HuH-7 (cell line): ENCODE measurements at regions not wholly inside any gene's neighbourhood (a gene's known extent, or its start where the extent isn't known, plus 50 kb on each side); places are given as distances from the start of the nearest gene placed in this dataset.
A peak's percentile ranks its signal among the peaks of the same experiment; 100 is the strongest.
"Not testable (repeated sequence)": the region's sequence is repeated elsewhere in the genome, so short reads cannot be mapped to it uniquely, and the experiment has no call there.

Source experiments
- DNase-seq: peaks from one replicate; pipeline ENCODE4 v3.0.0; 2011; ENCODE audit warnings: low spot score

DNA sequence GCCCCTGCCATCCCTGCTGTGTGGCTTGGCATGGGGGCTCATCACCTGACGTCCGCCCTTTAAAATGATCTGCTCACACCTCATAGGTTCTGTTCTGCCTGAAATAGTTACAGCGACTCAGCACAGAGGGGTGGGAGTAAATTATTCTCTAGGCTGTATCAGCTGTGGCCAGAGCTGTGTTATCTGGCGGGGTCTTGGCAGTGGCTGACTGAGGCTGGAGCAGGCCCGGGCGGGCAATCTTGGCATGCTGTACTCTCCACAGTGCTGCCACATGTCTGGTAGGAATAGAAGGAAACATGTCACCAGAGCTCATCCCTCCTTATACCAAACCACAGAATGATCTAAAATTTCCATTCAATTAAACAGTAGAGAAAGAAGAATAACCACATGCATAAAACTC, 499.9 kb upstream of the LMCD1 start:
- DNase-seq, result no peak

DNA sequence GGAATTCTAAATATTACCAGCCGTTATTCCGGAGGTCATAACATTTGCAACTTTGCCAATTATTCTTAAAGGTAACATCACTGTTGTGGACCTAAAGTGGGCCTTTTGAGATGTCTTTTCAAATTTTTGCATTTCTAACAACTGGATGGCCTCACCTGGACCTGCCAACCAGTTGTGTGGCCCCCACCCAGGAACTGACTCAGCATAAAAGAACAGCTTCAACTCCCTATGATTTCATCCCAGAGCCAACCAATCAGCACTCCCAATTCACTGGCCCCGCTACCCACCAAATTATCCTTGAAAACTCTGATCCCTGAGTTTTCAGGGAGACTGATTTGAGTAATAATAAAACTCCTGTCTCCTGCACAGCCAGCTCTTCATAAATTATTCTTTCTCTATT, 489.7 kb upstream of the LMCD1 start:
- no peak for DNase-seq

DNA sequence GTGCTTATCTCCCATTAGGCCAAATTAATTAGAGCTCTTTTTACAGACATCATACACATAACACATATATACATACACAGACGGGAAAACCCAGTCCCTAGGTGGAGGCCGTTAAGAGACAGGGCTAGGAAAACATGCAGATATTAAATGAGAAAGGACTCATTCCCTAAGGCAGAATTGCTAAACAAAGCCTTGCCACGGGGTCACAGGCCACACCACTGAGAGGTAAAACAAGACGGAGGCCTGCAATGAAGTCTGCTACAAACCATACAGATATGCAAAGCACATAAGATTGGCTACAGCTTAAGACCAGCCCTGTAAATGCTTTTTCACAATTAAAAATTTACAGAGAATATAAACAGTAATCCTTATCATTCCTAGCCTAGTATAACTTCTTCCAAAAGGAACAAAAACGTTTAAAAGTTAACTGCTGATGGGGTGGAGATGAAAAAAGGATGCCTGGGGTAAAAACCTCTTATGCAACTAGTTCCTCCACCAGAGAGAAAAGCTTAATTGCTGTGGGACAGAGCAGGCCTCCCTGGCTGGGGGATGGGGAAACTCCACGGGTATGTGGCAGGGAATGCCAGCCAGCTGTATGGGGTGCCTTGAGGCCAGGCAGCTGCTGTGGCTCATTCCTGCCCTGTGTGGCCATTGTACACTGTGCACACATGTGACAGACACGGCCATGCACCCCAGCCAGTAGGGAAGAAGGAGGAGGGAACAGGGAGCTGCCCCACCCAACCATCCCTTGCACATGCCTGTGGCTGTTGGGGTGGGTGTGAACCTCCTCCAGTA, 481.4 kb upstream of the LMCD1 start:
- no peak for DNase-seq

DNA sequence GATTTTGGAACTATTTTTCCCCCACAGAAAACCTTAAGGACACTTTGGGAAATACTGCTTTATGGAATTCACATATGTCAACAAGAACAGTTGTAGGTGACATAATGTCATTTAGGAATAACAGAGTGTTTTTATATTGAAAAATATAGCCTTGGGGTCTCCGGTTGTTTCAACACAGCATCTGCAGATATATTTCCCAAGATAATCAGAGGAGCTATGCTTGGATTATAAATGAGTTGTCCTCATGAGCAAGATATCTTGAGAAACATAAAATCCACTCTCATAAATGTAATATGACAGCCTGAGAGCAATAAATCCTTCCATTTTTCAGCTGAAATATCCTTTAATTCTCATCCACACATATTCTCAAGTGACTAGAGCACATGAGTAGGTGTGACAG, 473.7 kb upstream of the LMCD1 start:
- no peak for DNase-seq

DNA sequence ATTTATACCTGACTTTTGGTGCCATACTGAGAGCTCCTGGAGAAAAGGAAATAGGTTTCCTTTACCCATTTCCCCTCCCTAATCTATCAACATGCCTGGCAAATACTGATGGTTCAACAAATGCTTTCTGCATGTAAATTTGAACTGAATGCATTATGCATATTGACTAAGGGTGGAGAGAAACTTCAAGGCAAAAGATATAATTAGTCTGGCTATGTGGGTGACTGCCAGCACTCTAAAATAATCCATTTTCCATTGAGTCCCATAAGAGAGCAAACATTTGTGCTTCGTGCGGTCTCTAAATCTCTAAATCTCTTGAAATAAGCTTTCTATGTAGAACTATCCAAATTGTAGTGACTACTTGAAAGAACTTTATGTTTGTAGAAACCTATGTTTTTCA, 451.3 kb upstream of the LMCD1 start:
- DNase-seq, result no peak

DNA sequence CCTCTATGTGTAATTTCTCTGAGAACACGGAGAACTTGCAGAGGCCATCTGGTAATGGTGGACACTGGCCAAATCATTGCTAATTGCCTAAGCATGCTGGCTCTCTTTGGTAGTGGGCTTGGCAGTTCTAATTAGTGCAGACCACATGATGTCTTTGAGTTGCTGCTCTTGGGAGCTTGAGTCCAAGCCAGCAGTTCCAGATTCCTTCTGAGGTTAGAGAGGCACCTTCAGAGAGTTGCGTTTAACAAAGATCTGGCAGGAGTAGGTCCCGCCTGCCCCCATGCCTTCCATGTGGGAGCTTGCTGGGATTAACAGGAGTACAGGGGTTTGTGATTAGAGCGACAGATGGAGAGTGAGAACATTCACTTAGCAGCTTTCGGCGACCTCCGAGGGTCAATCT, 449.0 kb upstream of the LMCD1 start:
- no peak for DNase-seq

DNA sequence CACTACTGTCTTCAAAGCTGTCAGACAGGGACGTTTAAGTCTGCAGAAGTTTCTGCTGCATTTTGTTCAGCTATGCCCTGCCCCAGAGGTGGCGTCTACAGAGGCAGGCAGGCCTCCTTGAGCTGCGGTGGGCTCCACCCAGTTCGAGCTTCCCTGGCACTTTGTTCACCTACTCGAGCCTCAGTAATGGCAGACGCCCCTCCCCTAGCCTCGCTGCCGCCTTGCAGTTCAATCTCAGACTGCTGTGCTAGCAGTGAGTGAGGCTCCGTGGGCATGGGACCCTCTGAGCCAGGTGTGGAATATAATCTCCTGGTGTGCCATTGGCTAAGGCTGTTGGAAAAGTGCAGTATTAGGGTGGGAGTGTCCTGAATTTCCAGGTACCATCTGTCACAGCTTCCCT, 433.5 kb upstream of the LMCD1 start:
- not testable (repeated sequence) for DNase-seq

DNA sequence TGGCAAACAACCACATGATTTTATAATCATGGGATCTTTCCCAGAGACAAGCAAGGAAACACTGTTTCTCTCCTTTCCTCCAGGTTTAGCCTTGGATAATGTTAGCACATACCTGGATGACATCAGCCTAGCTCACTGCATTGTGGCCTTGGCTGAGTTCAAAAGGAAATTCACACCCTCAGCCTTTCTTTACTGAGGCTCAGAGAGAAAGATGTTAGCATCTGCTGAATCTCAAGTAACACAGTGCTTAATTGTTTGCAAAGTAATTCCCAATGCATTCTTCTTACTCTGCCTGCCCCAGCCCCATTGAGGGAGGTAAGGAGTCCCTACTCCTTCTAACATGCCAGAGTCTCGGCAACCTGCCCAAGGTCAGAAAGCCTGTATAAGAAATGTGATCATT, 432.2 kb upstream of the LMCD1 start:
- DNase-seq, result no peak

DNA sequence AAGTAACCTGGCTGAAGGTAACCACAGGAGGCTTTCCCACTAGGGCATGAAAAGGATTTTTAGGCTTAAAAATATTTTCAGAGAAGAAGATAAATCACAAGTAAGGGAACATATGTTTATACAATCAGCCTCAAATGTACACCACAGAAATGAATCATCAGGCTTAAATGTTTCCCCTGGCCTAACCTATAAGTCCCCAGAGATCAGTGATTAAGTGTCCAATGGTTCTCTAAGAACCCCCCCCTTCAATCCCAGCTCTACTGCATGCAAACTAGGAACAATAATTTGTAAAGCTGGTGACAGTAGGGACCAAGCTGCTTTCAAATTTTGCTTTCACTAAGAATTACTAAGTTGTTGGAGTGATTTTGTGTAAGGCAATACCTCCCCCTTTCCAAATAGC, 431.6 kb upstream of the LMCD1 start:
- DNase-seq, result no peak

DNA sequence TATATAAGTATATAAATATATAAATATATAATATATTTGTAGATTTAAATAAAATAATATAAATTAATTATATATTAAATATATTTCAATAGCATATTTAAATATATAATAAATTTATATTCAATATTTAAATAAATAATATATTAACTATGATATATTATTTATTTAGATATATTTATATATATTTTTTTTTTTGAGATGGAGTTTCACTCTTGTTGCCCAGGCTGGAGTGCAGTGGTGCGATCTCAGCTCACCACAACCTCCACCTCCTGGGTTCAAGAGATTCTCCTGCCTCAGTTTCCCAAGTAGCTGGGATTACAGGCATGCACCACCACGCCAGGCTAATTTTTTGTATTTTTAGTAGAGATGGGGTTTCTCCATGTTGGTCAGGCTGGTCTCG, 426.9 kb upstream of the LMCD1 start:
- DNase-seq, result not testable (repeated sequence)

DNA sequence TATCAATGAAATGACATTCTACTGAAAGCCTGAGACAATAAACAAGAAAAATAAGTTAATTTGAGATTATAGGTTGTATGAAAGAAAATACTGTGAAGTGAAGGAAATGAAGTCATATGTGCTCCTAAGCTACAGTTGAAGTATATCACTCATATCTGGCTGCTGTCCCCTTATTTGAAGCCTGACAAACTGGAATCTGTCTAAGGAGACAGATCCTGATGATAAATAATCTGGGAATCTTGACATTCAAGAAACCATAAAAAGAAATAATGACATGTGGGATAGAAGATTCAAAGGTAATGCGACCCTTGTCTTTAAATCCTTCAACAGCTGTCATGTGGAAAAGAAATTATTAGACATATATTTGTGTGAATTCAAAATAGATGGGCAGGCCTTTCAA, 424.5 kb upstream of the LMCD1 start:
- no peak for DNase-seq

DNA sequence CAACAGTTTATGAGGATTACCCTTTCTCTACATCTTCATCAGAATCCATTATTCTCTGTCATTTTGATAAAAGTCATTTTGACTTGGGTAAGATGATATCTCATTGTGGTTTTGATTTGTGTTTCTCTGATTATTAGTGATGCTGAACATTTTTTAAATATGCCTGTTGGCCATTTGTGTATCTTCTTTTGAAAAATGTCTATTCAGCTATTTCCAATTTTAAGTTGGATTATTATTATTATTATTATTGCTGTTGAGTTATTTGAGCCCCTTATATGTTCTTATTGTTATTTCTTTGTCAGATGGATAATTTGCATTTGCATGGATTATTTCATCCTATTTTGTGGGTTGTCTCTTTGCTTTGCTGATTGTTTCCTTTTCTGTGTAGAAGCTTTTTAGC, 421.2 kb upstream of the LMCD1 start:
- no peak for DNase-seq

DNA sequence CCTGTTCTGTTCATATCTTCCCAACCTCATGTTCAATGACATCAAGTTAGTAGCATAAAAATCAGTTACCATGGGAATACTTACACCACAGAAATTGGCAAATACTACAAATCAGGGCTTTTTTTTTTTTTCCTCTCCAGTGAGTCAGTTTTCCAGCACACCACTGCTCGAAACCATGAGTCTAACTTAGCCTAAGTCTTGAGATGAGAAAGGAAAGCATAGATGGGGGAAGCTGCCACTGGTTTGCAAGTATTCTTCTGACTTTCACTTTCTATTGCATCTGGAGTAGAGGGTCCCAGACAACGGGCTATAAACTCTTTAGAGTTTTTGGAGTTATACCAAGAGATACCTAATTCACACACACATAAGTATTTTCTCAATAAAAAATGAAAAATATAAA, 416.1 kb upstream of the LMCD1 start:
- no peak for DNase-seq

DNA sequence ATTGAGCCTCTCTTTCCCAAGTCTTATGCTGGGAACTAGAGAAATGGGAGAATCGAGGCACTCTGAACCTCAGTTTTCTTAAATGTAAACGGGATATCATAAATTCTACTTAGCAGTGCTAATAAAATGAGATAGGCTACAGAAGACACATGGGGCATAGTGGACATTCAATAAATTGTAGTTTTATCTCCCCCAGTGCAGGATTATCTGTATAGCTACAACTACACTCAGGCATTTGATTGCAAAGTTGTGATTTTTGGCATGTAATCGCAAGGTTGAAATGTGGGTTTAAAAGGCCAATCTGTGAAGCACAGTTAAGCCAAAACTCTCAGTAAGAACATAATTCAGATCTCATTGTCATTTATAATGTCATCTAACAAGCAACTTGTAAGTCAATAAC, 413.7 kb upstream of the LMCD1 start:
- DNase-seq, result no peak

DNA sequence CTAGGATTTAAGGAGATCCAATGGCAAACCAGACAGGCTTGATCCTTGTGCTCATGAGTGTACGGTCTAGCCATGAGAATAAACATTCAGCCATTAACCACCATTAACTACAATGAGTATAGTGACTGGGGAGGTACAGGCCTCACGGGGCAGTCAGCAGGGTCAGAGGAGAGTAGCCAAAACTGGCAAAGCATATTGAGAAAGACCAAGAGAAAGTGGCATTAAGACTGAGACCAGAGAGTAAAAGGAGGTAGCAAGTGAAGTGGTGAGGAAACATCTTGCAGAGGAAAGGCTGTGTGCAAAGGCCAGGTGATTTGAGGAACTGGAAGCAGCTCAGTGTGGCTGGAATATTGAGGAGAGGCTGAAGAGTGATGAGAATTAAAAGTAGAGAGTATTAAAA, 407.2 kb upstream of the LMCD1 start:
- DNase-seq, result no peak

DNA sequence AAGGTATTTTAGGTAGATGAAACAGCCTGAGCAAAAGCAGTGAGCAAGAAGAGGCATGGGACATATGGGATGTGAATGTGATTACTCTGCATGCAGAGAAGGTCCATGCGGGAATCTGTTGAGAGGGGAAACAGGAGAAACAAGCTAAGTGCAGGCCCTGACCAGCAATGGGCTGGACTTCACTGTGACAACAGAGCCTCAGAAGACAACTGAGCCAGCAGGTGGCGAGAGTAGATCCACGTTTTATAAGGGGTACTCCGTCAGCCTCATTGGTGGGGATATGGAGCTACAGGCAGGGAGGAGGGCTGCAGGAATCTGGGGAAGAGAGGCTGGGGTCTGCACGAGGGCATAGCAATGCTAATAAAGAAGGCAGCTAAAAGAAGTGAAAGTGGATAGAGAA, 405.9 kb upstream of the LMCD1 start:
- peak; percentile 20 for DNase-seq

DNA sequence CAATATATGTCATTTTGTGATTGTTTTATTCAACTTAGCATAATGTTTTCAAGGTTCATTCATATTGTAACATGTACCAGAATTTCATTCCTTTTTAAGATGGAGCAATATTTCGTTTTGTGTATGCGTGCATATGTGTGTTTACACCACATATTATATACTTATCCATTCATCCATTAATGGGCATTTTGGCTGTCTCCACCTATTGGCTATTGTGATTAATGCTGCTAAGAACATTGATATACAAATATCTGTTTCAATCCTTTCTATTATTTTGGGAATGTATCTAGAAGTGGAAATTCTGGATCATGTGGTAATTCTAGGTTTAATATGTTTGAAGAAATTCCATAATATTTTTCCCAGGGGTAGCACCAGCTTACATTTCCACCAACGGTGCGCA, 403.9 kb upstream of the LMCD1 start:
- DNase-seq, result no peak

DNA sequence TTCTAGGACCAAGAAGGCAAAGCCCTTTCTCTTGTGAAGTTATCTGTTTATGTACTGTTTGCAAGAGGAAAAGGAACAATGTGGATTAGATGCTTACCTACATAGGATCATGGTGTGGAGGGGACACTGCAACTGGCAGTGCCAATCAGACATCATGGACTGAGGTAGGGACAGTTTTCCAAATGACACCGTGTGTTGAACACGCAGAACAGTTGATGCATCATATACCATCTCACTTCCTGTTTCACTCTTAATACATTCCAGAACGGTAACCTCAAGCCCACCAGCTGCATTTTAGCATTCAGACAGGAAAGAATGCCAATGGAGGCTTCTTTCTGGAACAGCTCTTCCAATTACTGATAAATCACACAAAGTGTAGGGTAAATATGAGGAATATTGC, 397.7 kb upstream of the LMCD1 start:
- DNase-seq, result no peak

DNA sequence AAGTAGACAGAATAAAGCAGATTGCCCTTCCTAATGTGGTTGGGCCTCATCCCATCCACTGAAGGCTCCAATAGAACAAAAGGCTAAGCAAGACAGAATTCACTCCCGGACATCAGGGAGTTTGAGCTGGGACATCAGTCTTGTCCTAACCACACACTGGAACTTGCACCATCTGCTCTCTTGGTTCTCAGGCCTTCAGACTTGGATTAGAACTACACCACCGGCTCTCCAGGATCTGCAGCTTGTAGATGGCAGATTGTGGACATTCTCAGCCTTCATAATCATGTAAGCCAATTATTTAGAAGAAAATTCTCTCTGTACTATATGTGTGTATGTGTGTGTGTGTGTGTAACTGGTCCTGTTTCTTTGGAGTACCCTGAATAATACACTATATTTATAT, 394.7 kb upstream of the LMCD1 start:
- DNase-seq, result no peak

DNA sequence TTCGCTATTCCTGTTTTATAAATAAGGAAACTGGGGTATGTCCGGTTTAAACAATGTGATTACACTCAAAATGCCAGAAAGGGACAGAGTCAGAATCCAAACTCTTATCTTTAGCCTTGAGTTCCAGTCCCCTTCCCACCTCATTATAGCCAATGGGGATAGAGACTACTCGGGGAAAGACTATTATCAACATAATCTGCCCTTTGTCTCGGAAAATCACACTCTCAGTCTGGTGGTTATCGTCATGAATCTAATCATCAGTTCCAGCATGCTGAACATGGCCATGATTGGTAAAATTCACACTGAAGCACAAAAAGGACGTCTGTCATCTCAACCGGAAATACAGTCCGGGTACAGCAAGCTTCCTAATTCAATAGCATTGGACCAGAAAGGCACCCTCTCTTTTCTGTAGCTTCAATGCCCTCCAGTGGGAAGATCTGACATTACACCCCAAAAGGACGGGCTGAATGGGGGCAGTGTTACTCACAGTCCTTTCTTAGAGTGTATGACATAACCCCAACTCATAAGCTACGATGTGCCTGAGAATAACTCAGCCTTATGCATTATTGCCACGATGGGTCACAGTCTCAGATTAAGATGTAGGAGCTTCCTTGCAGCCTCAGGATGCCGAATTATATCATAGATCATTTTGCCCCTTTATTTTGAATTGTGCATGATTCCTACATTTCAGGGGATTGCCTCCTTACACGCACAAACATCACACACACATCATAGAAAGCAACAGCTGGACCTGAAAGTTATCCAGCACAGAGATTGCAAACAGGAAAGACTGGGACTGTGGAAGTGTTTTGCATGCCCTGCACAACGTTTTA, 390.4 kb upstream of the LMCD1 start:
- peak; percentile 44 for DNase-seq

DNA sequence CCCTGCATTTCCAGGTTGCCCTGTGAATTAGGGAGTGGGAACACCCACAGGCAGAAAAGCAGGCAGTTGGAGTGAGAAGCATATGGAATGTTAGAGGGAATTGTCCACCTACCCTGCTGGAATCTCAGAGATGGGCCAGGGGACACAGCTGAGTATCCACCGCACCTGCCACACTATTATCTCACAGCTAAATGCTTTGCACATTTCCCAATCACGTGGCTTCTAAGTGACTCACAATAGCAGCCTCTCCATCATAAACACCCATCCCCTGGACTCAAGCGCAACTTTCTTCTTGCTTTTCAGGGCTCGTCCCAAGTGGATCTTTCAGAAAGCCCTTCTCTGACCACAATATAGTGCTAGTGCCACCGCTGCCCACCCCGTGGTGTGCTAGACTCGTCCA, 389.0 kb upstream of the LMCD1 start:
- DNase-seq, result no peak

DNA sequence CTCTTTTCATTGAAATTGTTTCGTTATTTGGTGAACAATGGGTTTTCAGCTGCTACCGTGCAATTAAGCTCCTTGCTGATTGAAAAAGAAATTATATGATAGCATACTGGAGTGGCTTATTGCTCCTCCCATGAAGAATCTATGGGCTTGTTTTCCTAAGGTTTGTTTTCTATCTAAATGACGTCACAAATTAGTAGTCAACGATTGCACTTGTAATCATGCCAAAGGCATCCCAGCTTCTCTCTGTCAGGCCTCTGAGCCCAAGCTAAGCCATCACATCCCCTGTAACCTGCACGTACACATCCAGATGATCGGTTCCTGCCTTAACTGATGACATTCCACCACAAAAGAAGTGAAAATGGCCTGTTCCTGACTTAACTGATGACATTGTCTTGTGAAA, 388.0 kb upstream of the LMCD1 start:
- no peak for DNase-seq

DNA sequence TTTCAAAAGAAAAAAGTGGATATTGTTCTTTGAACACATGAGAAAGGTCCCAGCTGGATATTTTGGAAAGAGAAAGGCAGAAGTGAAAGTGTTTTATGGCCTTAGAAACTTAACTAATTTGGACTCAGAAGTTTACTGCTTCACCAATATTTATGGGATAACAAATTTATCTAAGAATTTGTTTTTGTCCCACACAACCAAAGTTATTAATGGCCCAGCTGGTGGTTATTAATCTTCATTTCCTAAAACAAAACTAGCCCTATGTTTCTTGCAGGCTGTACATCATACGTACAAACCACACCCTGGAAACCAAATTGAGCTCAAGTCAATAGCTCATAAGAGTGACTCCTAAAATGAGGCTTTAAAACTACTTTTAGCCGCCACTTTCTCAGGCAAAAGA, 372.9 kb upstream of the LMCD1 start:
- DNase-seq, result no peak

DNA sequence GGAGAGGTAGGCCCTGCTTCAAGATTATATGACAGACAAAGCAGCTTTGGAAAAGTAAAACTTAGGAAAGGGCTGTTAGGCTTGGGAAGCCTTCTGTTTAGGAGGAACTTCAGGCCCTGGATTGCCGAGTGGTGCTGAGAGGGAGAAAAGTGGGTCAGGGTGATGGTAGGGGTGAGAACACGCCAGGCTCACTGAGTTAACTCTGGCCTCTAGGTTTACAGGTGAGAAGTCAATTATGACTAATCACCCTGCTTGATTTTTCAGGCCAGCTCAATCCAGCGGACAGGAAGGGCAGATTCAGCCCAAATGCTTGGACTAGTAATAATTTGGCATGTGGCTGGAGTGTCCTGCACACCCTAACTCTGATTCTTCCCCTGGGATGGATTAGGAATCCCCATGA, 365.1 kb upstream of the LMCD1 start:
- no peak for DNase-seq
